DMS53 (cell line): ENCODE measurements at regions not wholly inside any gene's neighbourhood (a gene's known extent, or its start where the extent isn't known, plus 50 kb on each side); places are given as distances from the start of the nearest gene placed in this dataset.

Experiments
- DNase-seq: peaks from one replicate; lab custom pipeline; 2025; lab: John Stamatoyannopoulos, UW

DNA sequence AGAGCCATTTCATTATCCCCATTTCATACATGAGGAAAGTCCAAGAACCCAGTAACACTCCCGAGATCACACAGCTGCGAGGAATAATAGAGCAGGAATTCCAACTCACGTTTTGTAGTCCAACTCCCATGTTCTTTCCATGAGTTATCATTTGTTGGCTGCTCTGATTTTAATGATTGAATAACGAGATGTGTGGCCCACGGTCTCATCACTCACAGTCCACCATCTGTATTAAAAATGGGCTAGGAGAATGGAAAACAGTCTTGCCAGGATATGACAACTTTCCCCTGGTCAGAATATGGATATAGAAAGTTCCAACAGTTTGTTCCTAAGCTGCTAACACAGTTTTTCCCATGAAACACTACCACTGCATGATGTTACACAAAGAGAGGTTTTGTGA, 147.5 kb downstream of the METTL4 start:
- no peak for DNase-seq

DNA sequence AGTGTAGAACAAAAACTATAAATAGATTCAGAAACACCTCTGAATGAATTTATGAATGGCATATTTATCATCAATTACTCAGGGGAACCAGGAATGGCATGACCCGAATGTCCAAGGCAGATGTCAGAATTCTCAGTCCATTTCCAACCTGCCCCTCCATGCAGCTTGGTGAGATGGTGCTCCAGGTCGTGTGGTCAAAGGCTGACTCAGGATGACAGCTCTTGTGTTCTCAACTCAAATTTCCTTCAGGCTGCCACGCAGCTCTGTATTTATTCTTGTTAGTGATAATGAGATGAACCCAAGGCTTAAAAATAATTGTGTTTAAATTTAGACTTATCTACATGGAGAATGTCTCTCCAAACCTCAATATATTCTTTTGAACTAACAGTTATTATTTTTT, 146.9 kb downstream of the METTL4 start:
- no peak for DNase-seq

DNA sequence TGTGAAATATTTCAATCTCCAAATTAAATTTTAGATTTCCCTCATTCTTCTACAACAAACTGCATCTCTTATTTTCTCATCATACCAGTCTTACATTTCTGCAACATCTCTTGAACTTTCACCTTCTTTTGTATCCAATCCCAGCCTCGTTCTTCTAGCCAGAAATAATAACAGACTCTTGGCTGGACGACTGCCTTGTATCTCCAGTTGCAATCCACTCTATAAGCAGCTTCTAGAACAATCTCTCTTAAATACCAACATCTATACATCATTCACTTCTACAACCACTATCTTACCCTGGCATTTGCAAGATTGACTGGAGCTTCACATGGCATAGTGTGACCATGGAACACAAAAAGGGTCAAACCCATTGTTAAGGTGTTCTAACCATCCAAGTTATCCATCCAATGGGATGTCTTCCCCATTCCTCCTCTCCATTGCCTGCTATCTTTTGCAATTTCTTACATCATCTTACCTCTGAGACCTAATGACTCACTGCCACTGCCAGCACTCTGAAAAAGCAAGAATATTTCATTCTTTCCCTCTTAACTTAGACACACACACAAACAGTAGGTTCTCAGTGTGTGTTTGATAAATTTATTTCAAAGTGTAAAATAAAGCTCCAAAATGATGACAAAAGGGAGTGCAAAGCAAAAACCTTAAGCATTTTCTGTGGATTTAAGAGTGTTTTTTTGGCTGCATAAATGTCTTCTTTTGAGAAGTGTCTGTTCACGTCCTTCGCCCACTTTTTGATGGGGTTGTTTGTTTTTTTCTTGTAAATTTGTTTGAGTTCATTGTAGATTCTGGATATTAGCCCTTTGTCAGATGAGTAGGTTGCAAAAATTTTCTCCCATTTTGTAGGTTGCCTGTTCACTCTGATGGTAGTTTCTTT, 145.6 kb downstream of the METTL4 start:
- no peak for DNase-seq

DNA sequence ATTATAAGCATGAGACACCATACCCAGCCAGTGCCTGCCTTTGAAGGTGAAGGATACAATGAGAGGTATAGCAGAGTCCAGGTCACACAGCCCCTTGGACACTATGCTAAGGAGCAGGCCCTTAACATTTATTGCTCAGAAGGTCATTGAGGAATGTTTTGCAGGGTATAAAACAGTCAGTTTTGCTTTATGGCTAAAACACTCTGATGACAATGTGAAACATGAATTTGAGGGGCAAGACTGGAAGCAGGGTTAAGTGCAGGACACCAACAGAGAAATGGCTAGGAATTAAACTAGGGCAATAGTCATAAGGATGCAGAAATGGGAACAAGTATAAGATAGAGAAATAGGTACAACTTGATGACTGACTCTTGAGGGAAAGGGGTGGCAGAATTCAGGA, 141.1 kb downstream of the METTL4 start:
- no peak for DNase-seq

DNA sequence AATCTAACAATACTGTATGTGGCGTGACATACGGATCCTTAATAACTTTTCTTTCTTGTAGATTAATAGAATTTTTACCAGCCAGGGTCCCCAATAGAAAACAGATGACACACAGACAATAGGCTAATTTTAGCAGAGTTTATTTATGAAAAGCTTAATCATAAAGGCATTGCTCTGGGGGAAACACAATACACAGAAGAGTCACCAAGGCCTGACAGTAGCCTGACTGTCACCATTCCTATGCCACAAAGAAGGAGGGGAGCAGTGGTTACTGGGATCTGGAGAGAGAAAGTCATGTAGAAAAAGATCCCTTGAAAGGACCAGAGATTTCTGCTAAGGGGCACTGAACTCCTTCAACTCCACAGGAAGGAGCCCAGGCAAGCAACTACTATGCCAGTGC, 139.5 kb downstream of the METTL4 start:
- no peak for DNase-seq

DNA sequence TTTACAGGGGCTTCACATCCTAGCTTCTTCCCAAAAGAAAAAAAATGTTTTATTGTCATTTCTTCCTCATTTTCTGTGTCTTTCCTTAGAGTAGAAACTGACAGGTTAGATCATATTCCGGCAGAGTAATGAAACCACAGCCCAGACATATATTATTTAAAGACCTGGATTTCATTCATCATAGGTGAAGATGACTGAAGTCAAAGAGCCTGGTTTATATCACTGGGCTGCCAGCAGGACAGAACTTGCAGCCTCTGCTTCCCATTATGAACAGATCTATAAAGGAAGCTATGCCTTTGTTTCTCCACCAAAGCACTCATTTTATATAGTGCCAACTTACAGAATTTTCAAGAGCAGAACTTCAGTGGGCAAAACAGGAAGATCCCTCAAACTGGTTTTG, 137.9 kb downstream of the METTL4 start:
- DNase-seq, result no peak

DNA sequence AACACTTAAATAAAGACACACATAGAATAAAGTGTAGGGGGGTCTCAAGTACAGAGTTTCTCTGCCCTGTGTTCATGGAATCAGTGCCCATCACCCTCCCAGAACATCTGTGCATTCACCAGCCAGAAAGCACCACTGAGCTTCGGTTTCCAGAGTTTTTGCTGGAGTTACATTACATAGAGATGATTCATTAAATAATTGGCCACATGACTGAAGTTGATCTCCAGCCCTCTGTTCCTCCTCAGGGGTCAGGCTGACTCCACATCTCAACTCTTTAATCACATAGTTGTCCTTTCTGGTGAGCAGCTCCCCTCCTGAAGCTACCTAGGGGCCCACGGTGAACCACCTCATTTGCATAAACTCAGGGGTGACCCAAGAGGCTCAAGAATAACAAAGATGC, 129.8 kb downstream of the METTL4 start:
- DNase-seq, result peak; percentile 16

DNA sequence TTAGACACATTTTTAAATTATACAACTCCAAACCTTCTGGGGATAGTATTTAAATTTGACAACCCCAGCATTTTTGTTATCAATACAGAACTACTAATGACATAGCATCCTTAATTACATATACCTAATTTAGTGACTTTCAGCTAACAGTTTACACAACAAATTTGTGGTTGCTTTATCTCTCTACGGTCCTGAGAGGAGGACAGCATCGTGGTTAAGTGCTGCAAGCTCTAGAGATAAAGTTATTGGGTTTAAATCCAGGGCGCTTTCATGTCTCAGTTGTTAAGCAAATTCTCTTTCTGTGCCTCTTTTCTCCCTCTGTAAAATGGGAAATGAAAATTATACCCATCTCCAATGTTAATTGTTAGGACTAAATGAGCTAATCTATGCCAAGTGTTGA, 129.3 kb downstream of the METTL4 start:
- DNase-seq, result no peak

DNA sequence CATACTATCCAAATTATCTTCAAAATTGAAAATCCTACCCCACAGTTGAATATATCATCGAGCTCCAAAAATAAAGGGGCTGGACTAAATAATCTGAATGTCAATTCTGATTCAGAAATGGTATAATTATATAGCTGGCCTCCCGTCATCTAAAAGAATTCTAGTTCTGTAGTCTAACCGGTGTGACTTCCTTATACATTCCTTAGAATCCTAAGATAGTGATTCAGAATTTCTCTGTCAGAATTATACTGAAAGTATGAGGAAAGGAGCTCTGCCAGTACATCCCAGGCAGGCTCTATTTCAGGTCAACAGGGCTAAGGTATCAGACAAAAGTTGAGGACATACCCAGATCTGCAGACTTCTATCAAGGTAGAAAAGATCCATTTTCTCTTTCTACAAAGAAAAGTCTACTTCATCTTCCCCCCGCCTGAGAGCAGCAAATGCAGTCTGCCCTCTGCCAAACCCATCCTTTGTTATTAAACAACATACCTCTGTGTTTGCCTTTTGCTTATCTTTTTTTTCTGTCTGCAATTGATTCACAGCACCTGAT, 128.5 kb downstream of the METTL4 start:
- no peak for DNase-seq

DNA sequence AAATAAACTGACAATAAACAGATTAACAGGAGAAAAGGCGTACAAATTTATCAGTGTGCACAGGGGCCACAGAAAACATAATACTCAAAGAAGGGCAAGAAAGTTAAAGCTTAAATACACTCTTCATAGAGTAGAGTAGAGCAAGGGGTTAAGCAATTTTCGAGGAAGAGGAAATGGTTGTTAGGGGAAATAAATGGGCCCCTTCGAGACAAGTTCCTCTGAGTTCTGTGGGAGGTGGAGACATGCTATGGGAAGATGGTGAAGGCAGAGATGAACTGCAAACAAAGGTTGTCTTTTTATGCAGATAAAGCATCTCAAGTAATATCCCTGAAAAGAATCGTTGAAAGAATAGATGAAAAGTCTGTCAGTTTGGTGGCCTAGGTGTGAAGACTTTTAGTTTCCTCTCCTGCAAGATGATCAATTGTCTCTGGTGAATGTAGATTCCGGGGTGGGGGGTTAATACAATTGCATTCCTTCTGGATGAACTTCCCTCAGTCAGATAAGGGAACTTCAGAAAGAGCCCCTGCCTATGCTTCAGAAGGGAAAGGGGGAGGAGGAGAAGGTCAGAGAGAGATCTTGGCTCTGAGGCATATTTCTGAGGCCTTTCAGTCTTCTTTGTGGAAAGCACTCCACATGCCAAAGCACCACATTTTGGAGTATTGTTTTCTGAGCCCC, 127.0 kb downstream of the METTL4 start:
- DNase-seq, result no peak

DNA sequence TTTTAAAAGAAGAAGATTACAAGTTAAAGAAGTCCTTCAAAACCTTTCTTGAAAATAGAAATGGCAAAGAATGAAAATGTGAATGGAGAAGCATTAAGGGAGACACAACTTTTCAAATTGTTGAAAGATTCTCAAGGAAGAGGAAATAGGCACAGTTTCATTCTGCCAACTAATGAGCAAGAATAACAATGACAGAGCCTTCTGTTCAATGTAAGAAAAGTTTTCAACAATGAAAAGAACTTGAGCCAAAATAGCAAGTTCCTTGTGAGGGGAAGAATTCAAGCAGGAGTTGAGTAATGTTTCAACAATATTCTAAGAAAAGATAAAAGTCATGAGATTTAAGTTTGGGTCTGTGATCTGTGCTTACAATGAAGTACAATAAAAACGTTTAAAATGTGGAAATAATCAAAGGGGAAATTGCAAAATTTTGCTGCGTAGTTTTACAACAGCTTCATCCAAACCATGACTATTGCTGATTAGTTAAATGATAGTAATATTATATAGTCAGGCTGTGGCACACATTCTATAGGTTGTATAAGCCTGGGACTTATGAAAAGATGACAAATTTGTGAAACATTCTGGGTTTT, 122.6 kb downstream of the METTL4 start:
- no peak for DNase-seq

DNA sequence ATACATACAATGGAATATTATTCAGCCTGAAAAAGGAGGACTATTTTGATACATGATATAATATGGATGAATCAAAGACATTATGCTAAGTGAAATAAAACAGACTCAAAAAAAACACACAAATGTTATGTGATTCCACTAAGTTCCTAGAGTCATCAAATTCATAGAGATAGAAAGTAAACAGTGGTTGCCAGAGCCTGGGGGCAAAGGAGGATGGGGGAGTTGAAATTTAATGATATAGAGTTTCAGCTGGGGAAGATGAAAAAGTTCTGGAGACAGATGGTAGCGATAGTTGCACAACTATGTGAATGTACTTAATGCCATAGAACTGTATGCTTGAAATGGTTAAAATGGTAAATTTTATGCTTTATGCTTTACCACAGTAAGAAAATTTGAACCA, 119.7 kb downstream of the METTL4 start:
- DNase-seq, result no peak

DNA sequence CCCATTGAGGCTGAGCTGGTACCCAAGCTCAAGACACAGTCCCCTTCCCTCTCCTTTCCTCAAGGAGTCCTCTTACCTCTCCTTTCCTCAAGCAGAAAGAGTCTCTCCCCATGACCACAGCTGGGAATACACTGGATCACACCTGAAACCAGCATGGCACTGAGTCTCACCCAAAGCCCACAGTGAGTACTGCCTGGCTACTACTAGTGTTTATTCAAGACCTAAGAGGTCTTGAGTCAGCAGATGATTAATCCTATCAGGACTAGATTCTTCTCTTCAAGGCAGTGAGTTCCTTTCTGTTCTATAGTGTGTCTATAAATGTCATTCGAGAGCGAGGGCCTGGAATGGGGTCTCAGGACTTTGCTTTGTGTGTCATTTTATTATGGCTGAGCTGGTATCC, 111.4 kb downstream of the METTL4 start:
- DNase-seq, result peak; percentile 68

DNA sequence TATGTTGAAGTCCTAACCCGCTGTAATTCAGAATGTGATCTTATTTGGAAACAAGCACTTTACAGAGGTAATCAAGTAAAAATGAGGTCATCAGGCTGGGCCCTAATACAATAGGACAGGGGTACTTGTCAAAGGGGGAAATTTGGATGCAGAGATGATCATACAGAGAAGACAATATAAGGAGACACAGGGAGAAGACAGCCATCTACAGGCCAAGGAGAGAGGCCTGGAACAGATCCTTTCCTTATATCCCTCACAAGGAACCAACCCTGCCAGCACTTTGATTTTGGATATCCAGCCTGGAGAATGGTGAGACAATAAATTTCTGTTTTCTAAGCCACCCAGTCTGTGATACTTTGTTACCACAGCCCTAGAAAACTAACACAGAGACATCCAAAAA, 104.3 kb downstream of the METTL4 start:
- DNase-seq, result no peak

DNA sequence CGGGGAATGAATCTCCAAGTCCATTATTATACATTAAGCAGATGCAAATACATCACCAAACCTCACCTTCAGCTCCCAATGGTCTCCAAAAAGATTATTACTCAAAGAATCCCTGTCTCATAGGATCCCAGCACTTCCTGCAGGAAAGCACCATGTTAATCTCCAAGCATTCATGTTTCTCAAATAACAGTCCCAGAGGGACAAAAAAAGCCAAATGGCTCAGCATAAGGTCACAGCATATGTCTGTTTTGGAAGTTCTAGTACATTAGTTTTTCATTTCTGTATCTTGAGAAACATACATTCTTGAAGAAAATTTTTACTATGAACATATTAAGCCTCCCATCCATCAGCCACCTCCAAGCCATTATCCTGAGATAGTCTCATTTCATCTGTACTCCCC, 103.3 kb downstream of the METTL4 start:
- no peak for DNase-seq

DNA sequence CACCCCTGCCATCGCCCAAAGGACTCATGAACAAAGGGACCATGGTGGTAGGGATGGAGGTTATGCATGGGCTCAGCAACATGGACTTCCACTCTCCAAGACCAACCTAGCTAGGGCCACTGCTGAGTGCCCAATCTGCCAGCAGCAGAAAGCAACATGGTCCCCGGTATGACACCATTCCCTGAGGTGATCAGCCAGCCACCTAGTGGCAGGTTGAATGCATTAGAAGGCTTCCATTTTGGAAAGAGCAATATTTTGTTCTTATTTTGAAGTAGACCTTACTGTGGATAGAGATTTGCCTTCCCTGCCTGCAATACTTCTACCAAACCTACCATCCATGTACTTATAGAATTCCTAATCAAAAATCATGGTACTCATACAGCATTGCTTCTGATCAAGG, 99.8 kb downstream of the METTL4 start:
- DNase-seq, result peak; percentile 68

DNA sequence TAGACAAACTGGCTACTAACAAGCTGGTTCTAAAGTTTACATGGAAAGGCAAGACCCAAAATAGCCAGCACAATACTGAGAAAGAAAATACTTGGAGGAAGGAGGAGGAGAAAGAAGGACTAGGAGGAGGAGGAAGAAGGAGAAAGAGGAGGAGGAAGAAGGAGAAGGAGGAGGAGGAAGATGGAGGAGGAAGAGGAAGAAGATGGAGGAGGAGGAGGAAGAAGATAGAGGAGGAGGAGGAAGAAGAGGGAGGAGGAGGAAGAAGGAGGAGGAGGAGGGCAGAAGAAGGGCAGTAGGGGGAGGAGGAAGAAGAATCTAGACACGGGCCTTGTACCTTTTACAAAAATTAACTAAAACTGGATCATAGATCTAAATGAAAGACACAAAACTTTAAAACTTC, 92.6 kb downstream of the METTL4 start:
- no peak for DNase-seq

DNA sequence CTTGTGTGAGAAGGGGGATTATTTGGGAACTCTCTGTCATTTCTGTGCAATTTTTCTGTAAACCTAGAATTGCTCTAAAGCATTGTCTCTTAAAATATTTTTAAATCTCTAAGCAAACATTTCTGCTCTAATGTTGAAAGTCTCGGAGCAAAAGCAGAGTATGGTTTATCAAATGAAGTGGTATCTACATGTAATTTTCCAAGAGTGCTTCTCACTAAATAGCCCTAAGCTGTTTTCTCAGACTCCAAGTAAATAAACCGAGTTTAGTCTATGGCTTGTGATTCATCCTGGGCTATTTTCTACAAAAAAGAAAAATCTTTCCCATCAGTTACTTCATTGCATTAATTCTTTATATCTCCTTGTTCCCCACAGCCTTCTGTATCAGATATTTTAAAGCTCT, 90.8 kb downstream of the METTL4 start:
- DNase-seq, result no peak

DNA sequence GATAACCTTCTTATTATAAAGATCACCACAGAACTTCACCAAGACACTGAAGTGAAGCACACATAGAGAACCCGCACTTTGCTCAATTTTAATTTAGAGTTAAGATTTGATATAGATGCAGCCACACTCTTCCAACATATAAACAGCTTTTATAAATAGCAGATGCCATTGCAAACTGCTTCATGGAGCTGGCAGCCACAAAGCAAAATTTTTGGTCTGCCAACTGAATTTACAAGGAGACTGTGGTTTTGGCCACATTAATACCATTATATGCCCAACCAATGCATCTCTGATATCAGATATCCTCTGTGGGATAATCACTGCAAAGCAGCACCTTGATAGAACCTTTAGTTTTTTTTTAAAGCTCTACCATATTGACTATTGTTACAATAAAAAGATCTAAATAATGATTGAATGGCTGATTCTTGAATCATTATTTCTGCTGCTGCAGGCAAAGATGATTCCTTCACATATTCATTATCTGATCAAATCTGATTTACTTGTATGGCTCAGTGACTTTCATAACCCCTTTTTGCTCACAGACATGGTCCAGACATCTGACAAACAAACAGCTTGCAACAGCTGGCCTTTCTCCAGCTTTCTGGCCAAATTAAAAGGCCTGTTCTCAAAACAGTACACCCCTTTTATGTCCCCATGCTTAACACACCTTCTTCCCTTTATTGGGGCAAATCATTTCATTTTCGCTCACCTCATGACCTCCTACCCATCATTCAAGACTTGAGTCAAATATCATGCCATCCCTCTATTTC, 88.4 kb downstream of the METTL4 start:
- no peak for DNase-seq

DNA sequence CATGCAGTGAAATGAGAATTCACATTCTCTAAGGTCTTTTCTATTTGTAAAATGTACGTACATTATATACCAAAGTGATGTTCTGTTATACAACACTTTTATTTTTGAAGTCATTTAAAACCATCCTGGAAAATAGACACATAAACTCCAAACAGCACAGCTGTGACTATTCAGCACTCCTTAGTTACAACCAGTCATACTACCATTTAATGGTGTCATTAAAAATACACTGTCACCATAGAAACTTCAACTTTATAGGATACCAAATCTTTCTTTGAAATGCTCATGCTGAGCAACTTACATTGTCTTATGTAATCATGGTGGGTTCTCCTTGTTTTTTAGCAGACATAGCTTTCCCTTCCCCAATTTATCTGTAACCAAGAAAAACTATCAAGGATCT, 85.3 kb downstream of the METTL4 start:
- DNase-seq, result peak; percentile 68

DNA sequence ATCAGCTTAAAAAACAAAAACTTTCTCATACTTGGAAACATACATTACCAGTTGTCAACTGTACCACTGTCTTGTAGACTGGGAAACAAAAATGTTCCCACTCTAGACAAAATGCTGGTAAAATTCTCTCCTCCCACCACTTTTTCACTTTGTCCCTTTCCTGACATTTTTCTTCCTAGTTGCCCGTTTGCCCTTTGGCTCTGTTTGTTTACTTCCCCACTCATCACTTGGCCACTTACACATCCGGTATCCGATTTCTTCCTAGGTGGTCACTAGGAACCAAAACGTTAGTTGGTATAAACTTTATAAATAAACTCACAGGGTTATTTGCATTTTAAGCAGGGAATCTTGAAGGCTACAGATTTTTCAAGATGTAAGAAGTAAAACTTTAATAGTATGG, 84.9 kb downstream of the METTL4 start:
- peak; percentile 90 for DNase-seq
